ENCODE measurements at regions not wholly inside any gene's neighbourhood (a gene's known extent, or its start where the extent isn't known, plus 50 kb on each side); places are given as distances from the start of the nearest gene placed in this dataset.

DNA sequence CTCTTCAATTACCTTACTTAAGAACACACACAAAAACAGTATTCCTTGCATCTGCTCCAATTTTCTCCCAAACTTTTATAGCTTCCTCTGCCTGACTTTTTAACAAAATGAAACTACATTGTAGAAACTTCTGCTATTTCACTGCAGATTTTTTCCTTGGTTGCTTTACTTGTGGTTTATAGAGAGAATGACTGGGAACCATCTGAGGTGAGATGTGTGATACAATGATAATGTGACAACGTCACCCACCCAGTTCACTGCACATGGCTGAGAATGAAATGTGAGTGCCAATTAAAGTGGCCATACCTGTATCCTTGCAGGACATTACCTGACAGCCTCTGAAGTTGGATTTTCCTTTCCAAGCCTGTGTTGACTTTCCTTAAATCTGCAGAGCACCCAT is 258.4 kb downstream of the CD83 start:
- no peak for TF ChIP-seq POLR2A (IDR thresholded peaks at IDR 0.05; ENCODE audit: low read length)
- TF ChIP-seq GATA1 (IDR thresholded peaks at IDR 0.05; ENCODE audit: low read depth, low read length) = no peak

Data from erythroblast (primary cell).